ENCODE measurements at regions not wholly inside any gene's neighbourhood (a gene's known extent, or its start where the extent isn't known, plus 50 kb on each side); places are given as distances from the start of the nearest gene placed in this dataset.
"Not testable (repeated sequence)": the region's sequence is repeated elsewhere in the genome, so short reads cannot be mapped to it uniquely, and the experiment has no call there.

DNA sequence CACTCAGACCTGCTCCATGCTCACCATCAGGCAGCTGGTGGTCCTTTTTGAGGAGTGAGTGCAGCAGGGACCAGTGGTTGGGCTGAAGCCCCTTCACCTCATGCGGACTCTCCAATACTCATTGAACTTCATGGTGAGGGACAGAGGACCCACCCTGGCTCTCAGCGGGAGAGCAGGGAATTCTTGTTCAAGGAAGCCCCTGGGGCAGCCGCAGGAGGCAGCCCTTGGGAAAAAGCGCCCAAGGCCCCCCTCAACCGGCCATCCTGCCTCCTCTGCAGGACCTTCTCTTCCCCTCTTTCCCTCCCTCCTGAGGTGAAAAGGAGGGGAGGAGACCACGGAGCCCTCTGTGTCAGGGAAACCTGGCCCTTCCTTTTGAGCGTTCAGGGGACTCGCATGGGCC lies 4510.9 kb upstream of the OR11H1 start:
- H3K27me3 Mint-ChIP-seq; H3K4me1 Mint-ChIP-seq (ENCODE audit: low read depth); intact Hi-C loops (cut with micrococcal nuclease); H3K36me3 Mint-ChIP-seq; H3K27ac Mint-ChIP-seq; H3K9me3 Mint-ChIP-seq; POLR2A ChIA-PET; CTCF ChIA-PET; H3K4me3 Mint-ChIP-seq; DNase-seq: not testable (repeated sequence)

DNA sequence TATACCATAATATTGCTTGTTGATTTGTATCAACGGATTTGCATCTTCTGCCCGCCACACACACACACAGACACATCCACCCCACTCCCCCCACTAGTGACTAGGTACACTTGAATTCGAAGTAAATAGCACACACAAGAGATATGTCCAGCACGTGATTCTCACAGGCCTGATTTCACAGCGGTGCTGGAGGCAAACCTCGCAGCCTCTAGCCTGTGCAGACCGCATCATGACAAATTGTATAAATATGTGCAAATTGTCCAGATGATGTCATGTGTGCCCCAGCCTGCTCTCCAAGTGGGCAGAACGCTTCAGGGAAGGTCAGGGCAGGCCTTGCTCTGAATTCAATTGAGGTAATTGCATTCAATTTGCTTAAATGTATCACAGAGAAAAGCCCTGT lies 4507.5 kb upstream of the OR11H1 start:
- intact Hi-C loops (cut with micrococcal nuclease); H3K4me3 Mint-ChIP-seq; H3K4me1 Mint-ChIP-seq (ENCODE audit: low read depth); DNase-seq; H3K27me3 Mint-ChIP-seq; H3K36me3 Mint-ChIP-seq; CTCF ChIA-PET; H3K27ac Mint-ChIP-seq; POLR2A ChIA-PET: not testable (repeated sequence)
- H3K9me3 Mint-ChIP-seq: peaks cover 11% of the 10 kb centered on the region

GRCh38 chr22:11026541-11026940 lies 4501.5 kb upstream of the OR11H1 start:
- H3K9me3 Mint-ChIP-seq: peaks cover 50% of the 10 kb centered on the region
- H3K36me3 Mint-ChIP-seq; H3K4me1 Mint-ChIP-seq (ENCODE audit: low read depth); intact Hi-C loops (cut with micrococcal nuclease); H3K27me3 Mint-ChIP-seq; DNase-seq; POLR2A ChIA-PET; H3K27ac Mint-ChIP-seq; H3K4me3 Mint-ChIP-seq; CTCF ChIA-PET: not testable (repeated sequence)

GRCh38 chr22:11027064-11027463 lies 4500.9 kb upstream of the OR11H1 start:
- H3K36me3 Mint-ChIP-seq; DNase-seq; H3K4me1 Mint-ChIP-seq (ENCODE audit: low read depth); intact Hi-C loops (cut with micrococcal nuclease); POLR2A ChIA-PET; H3K27me3 Mint-ChIP-seq; H3K27ac Mint-ChIP-seq; CTCF ChIA-PET; H3K4me3 Mint-ChIP-seq: not testable (repeated sequence)
- peaks cover 54% of the 10 kb centered on the region for H3K9me3 Mint-ChIP-seq

DNA sequence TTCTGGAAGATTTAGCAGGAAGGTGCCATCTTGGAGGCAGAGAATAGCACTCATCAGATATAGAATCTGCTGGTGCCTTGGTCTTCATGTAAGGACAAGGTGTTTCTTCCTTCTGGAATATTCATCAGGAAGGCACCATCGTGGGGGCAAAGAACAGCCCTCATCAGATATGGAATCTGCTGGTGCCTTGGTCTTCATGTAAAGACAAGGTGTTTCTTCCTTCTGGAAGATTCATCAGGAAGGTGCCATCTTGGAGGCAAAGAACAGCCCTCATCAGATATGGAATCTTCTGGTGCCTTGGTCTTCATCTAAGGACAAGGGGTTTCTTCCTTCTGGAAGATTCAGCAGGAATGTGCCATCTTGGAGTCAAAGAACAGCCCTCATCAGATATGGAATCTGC lies 4500.5 kb upstream of the OR11H1 start:
- H3K27ac Mint-ChIP-seq; H3K27me3 Mint-ChIP-seq; intact Hi-C loops (cut with micrococcal nuclease); H3K36me3 Mint-ChIP-seq; H3K4me1 Mint-ChIP-seq (ENCODE audit: low read depth); DNase-seq; H3K4me3 Mint-ChIP-seq; CTCF ChIA-PET; POLR2A ChIA-PET: not testable (repeated sequence)
- H3K9me3 Mint-ChIP-seq: peaks cover 55% of the 10 kb centered on the region

GRCh38 chr22:11028180-11028579 lies 4499.8 kb upstream of the OR11H1 start:
- H3K4me3 Mint-ChIP-seq; POLR2A ChIA-PET; intact Hi-C loops (cut with micrococcal nuclease); H3K36me3 Mint-ChIP-seq; H3K4me1 Mint-ChIP-seq (ENCODE audit: low read depth); H3K27ac Mint-ChIP-seq; CTCF ChIA-PET; H3K27me3 Mint-ChIP-seq; DNase-seq: not testable (repeated sequence)
- H3K9me3 Mint-ChIP-seq: peaks cover 54% of the 10 kb centered on the region

- CTCF ChIA-PET; H3K4me3 Mint-ChIP-seq; H3K36me3 Mint-ChIP-seq; H3K27me3 Mint-ChIP-seq; intact Hi-C loops (cut with micrococcal nuclease); POLR2A ChIA-PET; DNase-seq; H3K4me1 Mint-ChIP-seq (ENCODE audit: low read depth); H3K27ac Mint-ChIP-seq: not testable (repeated sequence)
- peaks cover 58% of the 10 kb centered on the region for H3K9me3 Mint-ChIP-seq
Measured at GRCh38 chr22:11029534-11029933, 4498.5 kb upstream of the OR11H1 start.

GRCh38 chr22:11029967-11030366 lies 4498.0 kb upstream of the OR11H1 start:
- H3K4me3 Mint-ChIP-seq; H3K27me3 Mint-ChIP-seq; CTCF ChIA-PET; H3K27ac Mint-ChIP-seq; H3K4me1 Mint-ChIP-seq (ENCODE audit: low read depth); POLR2A ChIA-PET; intact Hi-C loops (cut with micrococcal nuclease); DNase-seq: not testable (repeated sequence)
- Mint-ChIP-seq H3K9me3 (peaks cover 62% of the 10 kb centered on the region), H3K36me3 (peaks cover 14% of the 10 kb centered on the region)

GRCh38 chr22:11030571-11031410 lies 4497.2 kb upstream of the OR11H1 start:
- DNase-seq; POLR2A ChIA-PET; intact Hi-C loops (cut with micrococcal nuclease); H3K27me3 Mint-ChIP-seq; H3K27ac Mint-ChIP-seq; CTCF ChIA-PET; H3K4me3 Mint-ChIP-seq; H3K4me1 Mint-ChIP-seq (ENCODE audit: low read depth): not testable (repeated sequence)
- peaks cover 16% of the 10 kb centered on the region for H3K36me3 Mint-ChIP-seq
- H3K9me3 Mint-ChIP-seq: peaks cover 66% of the 10 kb centered on the region

- DNase-seq; CTCF ChIA-PET; POLR2A ChIA-PET; H3K4me1 Mint-ChIP-seq (ENCODE audit: low read depth); H3K27me3 Mint-ChIP-seq; H3K4me3 Mint-ChIP-seq; H3K27ac Mint-ChIP-seq; intact Hi-C loops (cut with micrococcal nuclease): not testable (repeated sequence)
- Mint-ChIP-seq H3K36me3 (peaks cover 22% of the 10 kb centered on the region), H3K9me3 (peaks cover 72% of the 10 kb centered on the region)
Measured at GRCh38 chr22:11032115-11032514, 4495.9 kb upstream of the OR11H1 start.

DNA sequence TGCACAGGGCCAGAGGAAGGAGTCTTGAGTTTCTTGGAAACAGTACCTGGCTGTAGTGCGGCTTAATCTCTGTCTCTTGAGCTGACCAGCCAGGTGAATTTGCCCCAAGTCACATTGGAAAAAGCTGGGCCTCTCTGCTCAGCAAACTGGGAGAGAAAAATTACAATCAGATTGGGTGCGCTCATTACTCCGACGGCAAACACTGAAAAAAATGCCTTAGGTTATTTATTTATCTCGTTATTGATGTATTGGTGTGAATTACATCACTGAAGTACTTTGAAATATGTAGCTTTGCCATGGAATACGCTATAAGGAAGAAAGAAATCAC lies 4493.4 kb upstream of the OR11H1 start:
- intact Hi-C loops (cut with micrococcal nuclease); H3K27me3 Mint-ChIP-seq; CTCF ChIA-PET; H3K4me1 Mint-ChIP-seq (ENCODE audit: low read depth); DNase-seq; H3K4me3 Mint-ChIP-seq; H3K27ac Mint-ChIP-seq; POLR2A ChIA-PET: not testable (repeated sequence)
- Mint-ChIP-seq H3K36me3 (peaks cover 36% of the 10 kb centered on the region), H3K9me3 (peaks cover 77% of the 10 kb centered on the region)

DNA sequence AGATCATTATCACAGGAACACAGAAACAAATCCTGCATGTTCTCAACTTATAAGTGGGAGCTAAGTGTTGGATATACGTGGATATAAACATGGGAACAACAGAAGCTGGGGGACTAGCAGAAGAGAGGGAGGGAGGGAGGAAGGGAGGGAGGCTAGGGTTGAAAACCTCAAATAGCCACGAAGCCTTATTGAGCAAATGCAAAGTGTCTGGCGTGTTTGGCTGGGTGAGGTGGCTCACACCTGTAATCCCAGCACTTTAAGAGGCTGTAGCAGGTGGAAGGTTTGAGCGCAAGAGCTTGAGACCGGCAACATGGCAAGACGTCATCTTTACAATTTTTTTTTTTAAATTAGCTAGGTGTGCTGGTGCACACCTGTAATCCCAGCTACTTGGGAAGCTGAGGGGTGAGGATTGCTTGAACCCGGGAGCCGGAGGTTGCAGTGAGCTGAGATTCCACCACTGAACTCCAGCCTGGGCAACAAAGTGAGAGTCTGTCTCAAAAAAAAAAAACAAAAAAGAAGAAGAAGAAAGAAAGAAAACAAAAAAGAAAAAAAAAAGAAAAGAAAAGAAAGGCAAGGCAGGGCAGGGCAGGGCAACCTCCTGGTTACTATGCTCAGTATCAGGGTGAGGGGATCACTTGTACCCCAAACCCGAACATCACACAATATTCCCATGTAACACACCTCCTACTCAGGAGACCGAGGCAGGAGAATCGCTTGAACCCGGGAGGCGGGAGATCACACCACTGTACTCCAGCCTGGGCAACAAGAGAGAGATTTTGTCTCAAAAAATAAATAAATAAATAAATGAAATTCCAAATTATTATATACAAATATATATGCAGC lies 4492.7 kb upstream of the OR11H1 start:
- peaks cover 32% of the 10 kb centered on the region for H3K36me3 Mint-ChIP-seq
- CTCF ChIA-PET; H3K4me1 Mint-ChIP-seq (ENCODE audit: low read depth); H3K27ac Mint-ChIP-seq; DNase-seq; H3K4me3 Mint-ChIP-seq; intact Hi-C loops (cut with micrococcal nuclease); POLR2A ChIA-PET; H3K27me3 Mint-ChIP-seq: not testable (repeated sequence)
- H3K9me3 Mint-ChIP-seq: peaks cover 77% of the 10 kb centered on the region

GRCh38 chr22:11037314-11037713 lies 4490.7 kb upstream of the OR11H1 start:
- H3K27ac Mint-ChIP-seq; H3K4me1 Mint-ChIP-seq (ENCODE audit: low read depth); DNase-seq; H3K27me3 Mint-ChIP-seq; H3K4me3 Mint-ChIP-seq; CTCF ChIA-PET; POLR2A ChIA-PET; intact Hi-C loops (cut with micrococcal nuclease): not testable (repeated sequence)
- H3K36me3 Mint-ChIP-seq: peaks cover 32% of the 10 kb centered on the region
- H3K9me3 Mint-ChIP-seq: peaks cover 78% of the 10 kb centered on the region
